GM19025 (cell line): ENCODE measurements at regions not wholly inside any gene's neighbourhood (a gene's known extent, or its start where the extent isn't known, plus 50 kb on each side); places are given as distances from the start of the nearest gene placed in this dataset.

Experiments used
- ATAC-seq: cut with Tn5 transposase; IDR thresholded peaks from one replicate; pipeline ENCODE4 v1.9.1; 2021; ENCODE audit warnings: mild to moderate bottlenecking, low read depth, moderate library complexity; ENCODE audit not compliant: unreplicated experiment

DNA sequence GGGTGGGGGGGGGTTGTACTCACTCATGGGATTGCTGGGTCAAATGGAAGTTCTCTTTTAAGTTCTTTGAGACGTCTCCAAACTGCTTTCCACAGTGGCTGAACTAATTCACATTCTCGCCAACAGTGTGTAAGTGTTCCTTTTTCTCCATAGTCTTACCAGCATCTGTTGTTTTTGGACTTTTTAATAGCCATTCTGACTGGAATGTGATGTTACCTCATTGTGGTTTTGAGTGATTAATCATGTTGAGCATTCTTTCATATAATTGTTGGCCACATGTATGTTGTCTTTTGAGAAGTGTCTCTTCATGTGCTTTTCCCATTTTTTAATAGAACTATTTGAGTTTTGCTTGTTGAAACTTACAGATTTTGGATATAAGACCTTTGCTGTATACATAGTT lies 94.9 kb upstream of the PLPPR1 start:
- no peak for ATAC-seq

DNA sequence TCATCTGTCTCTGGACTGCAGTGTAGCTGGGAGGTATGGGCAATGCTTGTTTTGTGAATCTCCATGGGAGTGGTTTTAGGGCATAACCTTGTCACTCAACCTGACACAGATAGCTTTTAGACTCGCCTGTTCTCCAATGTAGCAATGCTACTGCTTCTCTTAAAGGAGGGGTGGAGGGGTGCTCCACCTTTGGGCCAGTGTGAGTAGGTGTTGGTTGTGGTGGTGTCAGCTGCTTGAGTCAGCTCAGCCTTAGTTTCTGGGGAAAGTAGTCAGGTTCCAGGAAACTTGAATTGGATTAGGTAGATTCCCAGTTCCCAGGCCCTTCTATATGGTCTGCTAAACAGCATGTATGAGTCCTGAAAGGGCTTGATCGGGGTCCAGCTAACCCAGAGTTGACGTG lies 91.1 kb upstream of the PLPPR1 start:
- ATAC-seq: no peak

DNA sequence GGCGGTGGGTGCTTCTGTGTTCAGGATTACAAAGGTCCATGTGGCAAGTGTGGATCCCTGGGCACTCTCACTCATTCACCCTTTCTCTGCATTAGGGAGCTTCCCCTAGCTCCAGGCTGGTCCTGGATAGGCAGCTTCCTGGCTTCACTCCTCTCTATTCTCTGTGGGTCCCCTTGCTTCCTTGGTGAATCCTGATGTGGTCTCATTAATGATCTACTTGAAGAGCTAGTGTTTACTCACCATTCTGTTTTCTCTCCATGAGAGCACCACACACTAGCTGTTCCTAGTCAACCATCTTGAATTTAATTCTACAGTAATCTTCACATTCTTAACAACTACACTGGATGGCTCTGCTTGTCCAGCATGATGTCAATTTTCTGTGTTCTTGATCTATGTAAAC lies 90.0 kb upstream of the PLPPR1 start:
- no peak for ATAC-seq

DNA sequence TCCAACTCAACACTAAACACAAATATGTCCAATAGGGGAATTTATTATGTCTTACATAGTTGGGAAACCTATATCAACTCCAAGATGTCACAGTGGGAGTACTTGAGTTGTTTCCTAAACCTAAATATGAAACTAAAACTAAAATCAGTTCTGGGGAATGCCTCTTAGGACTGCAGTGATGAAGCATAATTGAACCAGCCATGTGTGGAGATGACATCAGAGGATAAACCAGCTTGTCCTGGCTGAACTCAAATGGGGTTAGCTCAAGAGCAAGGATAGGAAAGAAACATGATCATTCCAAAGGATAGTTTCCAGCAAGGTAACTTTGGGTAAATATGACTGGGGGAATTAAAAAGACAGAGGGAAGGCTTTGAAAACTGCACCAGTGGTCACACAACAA lies 88.9 kb upstream of the PLPPR1 start:
- no peak for ATAC-seq

DNA sequence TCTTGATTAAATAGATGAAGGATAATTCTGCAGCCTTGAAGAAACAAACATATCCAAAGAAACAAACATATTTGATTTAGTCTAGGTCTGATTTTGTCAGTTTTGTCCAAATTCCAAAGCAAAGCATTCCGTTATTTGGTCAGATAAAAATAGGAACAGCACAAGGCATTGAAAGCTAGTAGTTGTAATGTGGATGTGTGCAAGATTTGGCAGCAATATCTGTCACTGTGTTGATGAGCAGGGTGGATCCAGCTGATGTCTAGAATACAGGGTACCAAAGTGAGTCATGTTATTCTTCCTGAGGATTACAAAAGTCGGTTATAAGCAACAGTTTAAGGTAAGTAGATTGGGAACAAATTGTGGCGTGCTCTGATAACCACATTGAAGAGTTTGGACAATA lies 69.3 kb upstream of the PLPPR1 start:
- ATAC-seq: no peak
